HG03520 (cell line): ENCODE measurements at regions not wholly inside any gene's neighbourhood (a gene's known extent, or its start where the extent isn't known, plus 50 kb on each side); places are given as distances from the start of the nearest gene placed in this dataset.
"Not testable (repeated sequence)": the region's sequence is repeated elsewhere in the genome, so short reads cannot be mapped to it uniquely, and the experiment has no call there.

ENCODE experiments used
- ATAC-seq: cut with Tn5 transposase; IDR thresholded peaks from one replicate; pipeline ENCODE4 v1.9.1; 2021; ENCODE audit warnings: mild to moderate bottlenecking, moderate library complexity; ENCODE audit not compliant: unreplicated experiment

DNA sequence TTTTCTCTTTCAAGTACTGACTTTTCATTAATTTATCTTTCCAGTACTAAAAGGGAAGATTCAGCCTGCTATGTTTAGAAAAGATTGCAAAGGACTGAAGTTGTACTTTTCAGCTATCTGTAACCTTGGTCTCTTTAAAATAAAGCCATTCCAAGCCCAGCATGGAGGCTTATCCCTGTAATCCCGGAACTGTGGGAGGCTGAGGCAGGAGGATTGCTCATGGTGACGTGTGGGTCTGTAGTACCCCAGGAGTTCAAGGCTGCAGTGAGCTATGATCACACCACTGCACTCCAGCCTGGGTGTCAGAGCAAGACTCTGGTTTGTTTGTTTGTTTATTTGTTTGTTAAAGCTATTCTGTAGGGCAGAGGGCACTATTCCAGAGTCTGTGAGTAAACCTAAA is 50.6 kb upstream of the TMEM170B start:
- no peak for ATAC-seq

DNA sequence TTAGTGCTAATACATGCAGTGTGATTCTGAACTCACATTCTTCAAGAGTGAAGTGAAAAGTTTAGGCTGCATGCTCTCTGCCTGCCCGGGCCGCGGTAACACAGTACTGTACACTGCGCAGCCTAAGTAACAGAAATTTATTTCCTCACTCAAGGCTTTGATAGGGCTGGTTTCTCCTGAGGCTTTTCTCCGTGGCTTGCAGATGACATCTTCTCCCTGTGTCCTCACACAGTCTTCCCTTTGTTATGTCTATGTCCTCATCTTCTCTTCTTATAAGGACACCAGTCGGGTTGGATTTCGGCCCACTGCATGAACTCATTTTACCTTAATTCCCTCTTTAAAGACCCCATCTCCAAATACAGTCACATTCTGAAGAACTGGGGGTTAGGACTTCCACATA is 51.1 kb upstream of the TMEM170B start:
- no peak for ATAC-seq

DNA sequence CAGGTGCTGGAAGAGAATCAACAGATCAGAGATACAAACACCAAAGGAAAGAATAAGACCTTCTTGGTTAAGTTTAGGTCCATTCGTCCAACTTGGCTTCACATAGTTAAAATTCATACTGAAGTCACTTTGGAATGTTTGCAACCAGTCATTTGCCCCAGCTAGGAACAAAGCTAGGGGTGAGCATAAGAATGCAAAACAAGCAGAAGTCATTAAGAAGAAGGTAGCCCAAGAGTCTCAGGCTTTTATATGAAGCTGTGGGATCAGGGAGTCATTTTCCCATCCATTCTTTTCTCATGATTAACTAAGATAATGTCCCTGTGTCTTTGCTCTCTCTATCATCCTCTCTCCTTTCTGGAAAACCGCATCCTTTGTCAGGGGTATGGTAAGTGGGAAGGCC is 51.5 kb upstream of the TMEM170B start:
- no peak for ATAC-seq

DNA sequence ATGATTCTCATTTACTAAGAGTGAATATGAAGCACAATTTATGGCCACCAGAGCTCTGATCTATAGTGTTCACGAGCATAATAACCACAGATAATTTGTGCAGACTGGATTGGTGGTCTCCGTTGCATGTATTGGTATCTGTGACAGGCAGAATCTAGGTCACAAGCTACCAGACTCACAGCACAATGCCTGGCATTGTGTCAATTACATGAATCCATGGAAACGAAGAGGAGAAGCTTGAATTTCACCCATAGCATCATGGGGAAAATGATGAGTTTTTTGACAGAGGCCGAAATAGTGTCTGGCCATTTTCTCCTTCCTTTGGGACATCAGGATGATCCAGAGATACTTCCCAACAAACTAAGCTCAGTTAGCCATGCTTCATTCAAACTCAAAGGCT is 52.3 kb upstream of the TMEM170B start:
- no peak for ATAC-seq

DNA sequence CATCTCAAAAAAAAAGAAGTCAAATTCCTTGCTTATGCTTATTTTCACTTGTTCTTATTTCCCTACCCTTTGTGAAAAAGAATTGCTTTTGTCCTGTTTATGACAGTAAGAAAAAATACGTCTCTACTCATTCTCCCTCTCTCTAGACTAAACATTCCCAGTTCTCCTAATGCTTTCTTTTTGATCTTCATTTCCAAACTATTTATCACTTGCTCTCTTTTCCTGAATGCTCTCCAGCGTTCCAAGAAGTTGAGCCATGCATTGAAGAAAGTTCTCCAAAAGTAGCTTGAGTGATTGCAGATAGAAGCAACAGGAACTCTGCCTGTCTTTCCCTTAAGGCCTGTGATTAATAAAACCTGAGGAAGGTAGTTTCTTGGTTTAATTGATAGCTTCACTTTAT is 53.1 kb upstream of the TMEM170B start:
- ATAC-seq, result no peak

DNA sequence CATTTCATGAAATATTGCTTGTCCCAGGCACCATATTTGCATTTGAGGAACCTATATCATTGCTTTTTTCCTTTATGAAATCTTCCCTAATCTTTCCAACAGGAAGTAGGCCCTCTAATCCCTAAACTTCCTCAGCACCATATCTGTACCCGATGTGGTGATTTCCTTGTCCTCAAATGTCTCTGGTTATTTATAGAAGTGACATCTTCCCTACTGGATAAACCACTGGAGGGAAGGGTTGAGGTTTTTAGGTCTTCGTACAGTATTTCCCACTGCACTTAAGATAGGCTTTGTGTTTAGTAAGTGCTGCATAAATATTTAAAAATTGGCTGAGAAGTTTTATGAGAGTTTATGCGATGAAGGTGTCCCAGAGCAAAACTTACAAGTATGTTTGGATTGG is 54.9 kb upstream of the TMEM170B start:
- no peak for ATAC-seq

DNA sequence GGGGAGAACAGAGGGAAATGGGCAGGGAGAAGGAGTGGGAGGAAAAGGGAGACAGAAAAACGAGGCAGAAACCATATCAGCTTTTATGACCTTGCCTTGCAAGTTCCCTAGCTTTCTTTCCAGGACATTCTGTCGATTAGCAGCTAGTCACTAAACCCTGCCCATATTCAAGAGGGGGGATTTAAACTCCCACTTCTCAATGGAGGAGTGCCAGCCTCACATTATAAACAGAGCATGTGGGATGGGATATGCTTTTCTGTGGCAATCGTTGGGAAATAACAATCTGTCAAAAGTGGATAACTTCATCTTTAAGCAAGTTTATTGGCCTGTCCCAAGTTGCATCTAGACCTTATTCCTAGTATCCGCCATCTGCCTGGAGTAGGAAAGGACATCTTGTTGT is 57.0 kb upstream of the TMEM170B start:
- no peak for ATAC-seq

DNA sequence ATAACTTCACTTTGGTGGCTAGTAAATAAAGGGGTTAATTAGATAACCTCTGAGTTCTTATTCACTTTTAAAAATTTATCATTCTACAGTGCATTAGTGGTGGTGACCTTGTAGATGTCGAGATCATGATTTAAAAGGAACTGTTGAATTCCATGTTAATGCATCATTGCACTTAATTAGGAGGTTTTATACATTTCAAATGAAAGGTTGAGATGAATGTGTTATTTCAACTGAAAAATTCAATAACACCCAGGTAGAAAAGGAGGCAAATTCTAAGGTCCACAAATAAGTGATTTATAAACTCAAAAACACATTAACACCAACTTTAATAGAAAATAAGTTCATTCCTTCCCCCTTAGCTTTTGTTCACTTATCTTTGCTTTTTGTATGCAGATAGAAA is 58.3 kb upstream of the TMEM170B start:
- ATAC-seq, result no peak

DNA sequence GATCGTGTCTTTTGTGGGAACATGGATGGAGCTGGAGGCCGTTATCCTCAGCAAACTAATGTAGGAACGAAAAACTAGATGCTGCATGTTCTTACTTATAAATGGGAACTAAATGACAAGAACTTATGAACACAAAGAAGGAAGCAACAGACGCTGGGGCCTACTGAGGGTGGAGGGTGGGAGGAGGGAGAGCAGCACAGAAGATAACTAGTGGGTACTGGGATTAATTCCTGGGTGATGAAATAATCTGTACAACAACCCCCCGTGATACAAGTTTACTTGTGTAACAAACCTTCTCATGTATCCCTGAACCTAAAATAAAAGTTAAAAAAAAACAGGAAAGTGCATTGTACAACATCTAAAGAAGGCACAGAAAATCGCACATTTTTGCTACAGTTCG is 59.0 kb upstream of the TMEM170B start:
- ATAC-seq, result no peak

DNA sequence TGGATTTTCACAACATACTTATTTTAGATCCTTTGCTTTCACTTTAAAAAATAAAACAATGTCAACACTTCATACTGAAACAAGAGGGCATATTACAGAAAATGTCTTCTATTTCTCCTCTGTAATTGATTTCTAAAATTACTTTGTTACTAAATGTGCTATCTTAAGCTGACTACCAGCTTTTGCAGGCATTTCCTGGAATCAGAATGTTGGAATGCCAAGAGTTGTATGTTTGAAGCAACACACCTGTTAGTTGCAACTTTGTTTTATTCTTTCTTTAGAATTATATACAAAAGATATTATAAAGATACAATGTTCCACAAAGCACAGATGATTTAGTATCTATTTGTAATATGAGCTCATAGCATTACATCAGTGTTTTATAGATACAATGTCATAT is 62.5 kb upstream of the TMEM170B start:
- ATAC-seq, result no peak

DNA sequence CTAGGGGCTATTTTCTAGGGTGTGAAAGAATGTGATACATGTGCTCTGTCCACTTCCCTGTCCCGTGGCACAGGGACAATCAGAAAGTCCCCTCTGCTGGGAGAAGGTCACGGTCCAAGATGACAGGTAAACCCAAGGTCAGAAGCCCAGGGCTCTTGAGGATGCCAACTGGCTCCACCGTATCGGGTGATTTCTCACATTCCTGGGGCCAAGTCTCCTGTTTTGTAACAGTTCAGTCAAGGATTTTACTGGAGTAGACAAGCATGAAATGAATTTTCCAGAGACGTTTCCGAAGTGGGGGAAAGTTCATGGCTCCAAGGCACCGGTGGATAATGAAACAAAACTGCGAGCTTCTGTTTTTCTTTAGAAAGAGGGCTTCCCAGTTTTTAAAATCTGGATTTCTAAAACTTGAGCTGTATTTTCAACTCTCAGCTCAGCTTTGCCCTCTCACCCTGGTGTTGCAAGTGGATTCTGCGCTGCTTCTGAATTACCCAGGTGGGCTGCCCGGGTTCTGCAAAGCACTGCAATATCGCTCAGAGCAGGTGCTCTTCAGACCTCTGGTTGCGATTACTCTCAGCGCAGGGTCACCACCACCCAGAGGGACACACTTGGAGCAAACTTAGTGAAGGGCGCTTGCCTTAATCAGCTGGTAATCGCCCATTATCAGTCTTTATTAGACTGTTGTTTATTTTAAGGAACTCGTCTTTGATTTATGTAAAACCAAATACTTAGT is 64.4 kb upstream of the TMEM170B start:
- no peak for ATAC-seq

DNA sequence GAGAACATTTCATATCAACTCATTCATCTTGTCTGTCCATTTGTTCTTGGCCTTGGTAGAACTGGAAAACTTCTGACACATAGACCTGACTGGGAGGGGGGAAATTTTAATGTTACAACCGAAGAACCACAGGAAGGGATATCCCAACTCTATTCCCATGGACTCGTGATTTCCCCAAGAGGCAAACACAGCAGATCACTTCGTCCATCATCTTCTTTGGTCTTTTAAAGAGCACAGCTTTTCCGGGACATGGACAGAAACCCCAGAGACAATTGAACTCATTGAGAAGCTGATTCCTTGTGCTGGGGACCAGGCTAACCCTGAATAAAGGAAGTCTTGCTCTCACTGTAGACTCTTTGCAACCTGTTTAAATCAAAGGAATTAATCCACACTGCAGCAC is 66.3 kb upstream of the TMEM170B start:
- no peak for ATAC-seq

DNA sequence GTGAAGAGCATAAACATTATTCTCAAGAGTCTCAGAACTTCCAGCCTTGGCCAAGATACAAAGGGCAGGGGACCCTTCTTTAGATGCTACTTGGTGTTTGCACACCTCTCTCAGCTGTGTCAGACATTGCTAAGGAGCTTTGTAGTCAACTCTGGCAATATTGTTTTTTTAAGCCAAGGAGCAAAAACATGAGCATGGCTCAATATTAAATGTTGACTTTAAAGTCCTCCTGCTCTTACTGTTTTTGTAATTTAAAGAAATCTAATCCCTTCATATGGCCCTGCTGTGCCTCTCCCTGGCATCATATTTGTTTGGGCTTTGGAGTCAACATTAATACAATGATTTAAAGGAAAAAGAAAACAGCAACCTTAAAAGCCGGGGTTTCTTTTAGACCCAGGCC is 67.9 kb upstream of the TMEM170B start:
- ATAC-seq, result no peak

DNA sequence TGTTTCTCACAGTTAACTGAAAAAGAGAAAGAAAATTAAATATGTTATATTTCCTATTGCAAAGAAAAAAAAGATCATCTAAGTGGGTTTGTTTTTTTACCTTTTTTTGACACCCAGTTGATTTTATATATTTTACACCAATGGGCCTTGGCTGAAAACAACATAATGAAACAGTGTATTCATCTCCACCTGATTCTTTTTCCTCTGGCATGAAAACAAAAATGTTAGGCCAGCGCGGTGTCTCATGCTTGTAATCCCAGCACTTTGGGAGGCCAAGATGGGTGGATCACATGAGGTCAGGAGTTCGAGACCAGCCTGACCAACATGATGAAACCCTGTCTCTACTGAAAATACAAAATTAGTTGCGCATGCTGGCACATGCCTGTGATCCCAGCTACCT is 69.3 kb upstream of the TMEM170B start:
- not testable (repeated sequence) for ATAC-seq

DNA sequence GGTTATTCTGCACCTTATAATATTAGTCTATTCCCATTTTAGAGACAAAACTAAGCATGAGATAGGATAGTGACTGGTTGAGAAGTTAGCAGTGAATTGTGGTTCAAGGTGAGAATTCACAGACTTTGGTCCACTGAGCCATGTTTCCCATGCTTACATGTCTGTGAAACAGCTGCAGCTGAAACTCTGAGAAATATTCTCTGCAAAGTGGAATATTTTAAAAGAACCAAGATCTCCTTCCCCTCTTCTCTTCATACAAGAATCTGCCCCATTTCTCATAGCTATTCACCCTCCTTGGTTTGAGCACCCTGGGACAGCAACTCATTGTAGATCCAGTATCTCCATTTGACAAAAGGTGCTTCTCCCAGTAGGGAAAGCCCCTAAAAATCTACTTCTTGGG is 70.2 kb upstream of the TMEM170B start:
- no peak for ATAC-seq

DNA sequence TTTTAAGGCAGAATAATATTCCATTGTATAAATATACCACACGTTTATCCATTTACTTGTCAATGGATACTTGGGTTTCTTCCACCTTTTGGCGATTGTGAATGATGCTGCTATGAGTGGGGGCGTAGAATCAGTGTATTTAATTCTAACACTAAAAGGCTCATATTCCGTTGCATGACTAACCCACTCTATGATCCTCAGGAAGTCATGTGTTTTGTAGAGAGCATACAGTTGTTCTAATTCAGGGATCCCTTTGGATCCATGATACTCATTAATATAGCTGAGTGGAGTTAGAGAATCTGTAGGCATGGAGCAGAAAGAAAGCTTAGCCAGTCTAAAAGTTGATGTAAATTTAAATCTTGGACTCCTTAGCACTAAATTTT is 74.2 kb upstream of the TMEM170B start:
- ATAC-seq, result no peak

DNA sequence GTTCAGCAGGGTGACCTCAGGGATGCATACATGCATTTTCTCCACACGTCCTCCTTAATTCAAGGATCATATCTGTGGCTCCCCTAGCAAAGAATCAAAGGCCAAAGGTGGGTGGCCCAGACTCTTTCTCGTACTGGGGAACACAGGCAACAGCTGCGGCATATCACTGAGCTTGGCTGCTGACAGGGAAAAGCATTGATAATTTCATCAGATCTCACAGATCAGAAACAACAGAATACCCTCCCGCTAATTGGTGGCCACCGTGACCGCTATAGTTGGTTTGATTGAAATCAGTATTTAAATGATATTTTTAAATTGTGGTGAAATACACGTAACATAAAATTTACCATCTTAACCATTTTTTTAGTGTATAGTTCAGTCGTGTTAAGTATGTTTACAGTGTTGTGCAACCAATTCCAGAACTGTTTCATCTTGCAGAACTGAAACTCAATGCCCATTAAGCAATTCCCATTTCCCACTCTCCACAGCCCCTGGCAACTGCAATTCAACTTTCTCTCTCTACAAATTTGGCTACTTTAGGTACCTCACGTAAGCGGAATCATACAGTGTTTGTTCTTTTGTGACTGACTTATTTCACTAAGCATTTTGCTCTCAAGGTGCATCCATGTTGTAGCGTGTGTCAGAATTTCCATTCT is 74.7 kb upstream of the TMEM170B start:
- no peak for ATAC-seq

DNA sequence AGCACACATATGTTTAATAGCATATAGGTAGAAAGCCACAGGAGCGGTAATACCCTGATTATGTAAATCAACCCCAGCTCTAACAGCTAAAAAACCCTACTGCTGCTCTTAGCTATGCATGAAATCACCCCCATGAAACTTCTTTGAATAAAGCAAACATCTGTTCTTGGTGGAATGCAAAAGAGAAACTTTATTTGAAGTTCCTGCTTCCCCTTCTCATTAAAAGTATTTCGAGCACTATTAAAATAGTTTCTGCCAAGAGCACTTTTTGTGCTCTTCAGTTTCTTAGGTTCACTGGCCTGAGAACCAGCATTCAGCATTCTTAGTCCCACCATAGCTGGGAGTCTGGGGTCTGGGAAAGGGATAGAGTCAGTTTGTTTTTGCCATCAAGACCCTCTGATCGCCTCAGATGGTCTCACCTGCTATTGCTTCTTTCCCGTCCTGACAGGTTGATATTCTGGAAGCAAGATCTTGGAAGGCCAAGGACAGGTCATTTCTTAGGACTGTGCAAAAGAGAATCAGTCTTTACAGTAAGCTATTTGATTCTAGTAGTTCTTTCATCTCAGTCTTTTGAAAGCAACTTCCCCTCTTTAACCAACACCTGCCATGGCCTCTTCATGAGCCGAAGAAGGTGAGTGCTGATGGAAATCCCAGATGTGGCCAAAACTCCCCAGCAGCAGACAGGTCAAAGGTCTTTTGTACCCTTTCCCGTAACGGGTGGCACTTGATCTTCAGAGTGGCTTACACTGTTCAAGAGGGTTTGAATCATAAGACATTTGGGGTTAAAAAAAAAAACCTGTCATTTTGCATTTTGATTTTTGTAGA is 76.5 kb upstream of the TMEM170B start:
- peak; percentile 65 for ATAC-seq

DNA sequence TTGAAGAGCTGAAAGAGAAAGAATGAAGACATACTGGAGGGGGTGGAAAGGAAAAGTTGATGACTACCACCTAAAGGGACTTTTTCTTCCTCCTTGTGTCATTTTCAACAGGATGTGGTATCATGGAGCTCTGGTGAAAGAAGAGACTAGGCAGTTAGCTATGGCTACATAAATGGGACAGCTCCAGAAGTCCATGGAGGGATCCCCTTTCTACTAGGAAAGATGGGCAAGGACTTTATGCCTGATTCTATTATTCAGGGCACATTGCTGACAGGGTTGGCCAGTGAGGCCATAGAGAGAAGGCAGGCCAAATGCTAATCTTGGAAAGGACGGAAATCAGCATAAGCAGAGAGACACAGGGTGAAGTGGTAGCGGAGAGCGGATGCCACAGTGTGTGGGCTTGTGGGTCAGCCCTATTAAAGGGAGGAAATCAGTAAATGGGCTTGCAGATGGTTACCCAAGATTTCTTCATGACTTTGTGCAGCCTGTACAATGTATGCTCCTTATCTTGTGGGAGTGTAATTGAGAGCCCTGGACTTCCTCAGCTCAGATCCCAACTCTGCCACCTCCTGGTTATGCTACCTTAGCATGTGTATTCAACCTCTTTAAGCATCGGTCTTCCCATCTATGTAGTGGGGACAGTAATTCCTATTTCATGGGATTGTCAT is 77.4 kb upstream of the TMEM170B start:
- ATAC-seq, result no peak

DNA sequence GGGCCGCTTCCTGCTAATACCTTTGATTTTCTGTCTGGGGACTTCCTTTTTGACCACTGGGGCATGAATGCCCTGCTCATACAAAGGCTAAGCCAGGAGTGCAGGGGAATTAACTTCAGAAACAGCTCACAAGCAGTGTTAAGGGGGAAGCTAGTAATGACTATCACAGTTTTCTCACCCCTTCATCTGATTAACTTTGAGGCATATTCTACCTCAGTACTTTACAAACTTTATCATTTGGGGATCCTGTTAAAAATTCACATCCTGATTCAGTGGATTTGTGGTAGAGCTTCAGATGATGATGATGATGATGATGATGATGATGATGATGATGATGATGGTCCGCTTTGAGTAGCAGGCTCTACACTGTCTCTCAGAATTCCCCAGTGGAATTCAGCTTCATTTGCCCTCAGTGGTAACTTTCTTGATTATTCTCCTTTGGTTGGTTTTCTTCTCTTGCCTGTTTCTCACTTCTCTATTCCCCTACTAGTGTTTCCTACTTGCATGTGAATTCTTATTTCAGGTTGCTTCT is 78.4 kb upstream of the TMEM170B start:
- peak; percentile 60 for ATAC-seq

DNA sequence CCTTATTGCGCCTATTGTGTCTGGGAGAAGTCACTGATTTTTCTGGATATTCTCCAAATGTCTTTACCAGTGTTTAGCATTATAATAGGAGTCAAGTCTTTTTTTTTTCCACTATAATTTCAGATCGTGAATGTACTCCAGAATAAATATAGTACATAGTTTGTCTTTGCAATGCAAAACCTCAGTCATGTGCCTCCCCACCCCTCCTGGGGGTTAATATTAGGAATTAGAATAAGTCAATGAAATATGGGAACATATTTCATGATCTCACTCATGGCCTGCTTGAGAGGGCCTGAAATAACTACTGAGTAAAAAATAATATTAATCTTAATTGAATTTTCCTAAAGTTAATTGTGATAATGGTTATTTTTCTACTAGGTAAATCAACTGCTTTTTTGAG is 79.0 kb upstream of the TMEM170B start:
- no peak for ATAC-seq
